ENCODE measurements at regions not wholly inside any gene's neighbourhood (a gene's known extent, or its start where the extent isn't known, plus 50 kb on each side); places are given as distances from the start of the nearest gene placed in this dataset.

- no peaks in the 10 kb centered on the region for H3K9me3 ChIP-seq
- H3K4me1 ChIP-seq: no peaks in the 10 kb centered on the region
- H3K27me3 ChIP-seq: no peaks in the 10 kb centered on the region
- no peak for DNase-seq
- TF ChIP-seq CTCF (IDR thresholded peaks at IDR 0.05) (no peak), POLR2A (IDR thresholded peaks at IDR 0.05) (no peak)
- H3K4me3 ChIP-seq: no peak overlapping the region
- H3K27ac ChIP-seq: peak overlapping the region in 3 of 4 donors; percentile 11 to 47 (median 34)
- H3K36me3 ChIP-seq: no peaks in the 10 kb centered on the region
Measured at GRCh38 chr5:120388016-120388781, 75.9 kb upstream of the PRR16 start.

GRCh38 chr5:120394259-120394658 lies 69.8 kb upstream of the PRR16 start:
- H3K9me3 ChIP-seq: no peaks in the 10 kb centered on the region
- TF ChIP-seq POLR2A (IDR thresholded peaks at IDR 0.05) (no peak), CTCF (IDR thresholded peaks at IDR 0.05) (no peak)
- H3K27ac ChIP-seq: no peak overlapping the region
- no peak overlapping the region for H3K4me3 ChIP-seq
- no peak for DNase-seq
- H3K4me1 ChIP-seq: no peaks in the 10 kb centered on the region
- H3K36me3 ChIP-seq: no peaks in the 10 kb centered on the region
- H3K27me3 ChIP-seq: no peaks in the 10 kb centered on the region

GRCh38 chr5:120396186-120396585 lies 67.9 kb upstream of the PRR16 start:
- Histone ChIP-seq H3K4me3 (no peak overlapping the region), H3K4me1 (no peaks in the 10 kb centered on the region), H3K36me3 (no peaks in the 10 kb centered on the region), H3K9me3 (no peaks in the 10 kb centered on the region), H3K27me3 (no peaks in the 10 kb centered on the region), H3K27ac (no peak overlapping the region)
- DNase-seq: no peak
- TF ChIP-seq CTCF (IDR thresholded peaks at IDR 0.05) (no peak), POLR2A (IDR thresholded peaks at IDR 0.05) (no peak)

GRCh38 chr5:120400356-120400755 lies 63.7 kb upstream of the PRR16 start:
- TF ChIP-seq CTCF (IDR thresholded peaks at IDR 0.05) (no peak), POLR2A (IDR thresholded peaks at IDR 0.05) (no peak)
- H3K27me3 ChIP-seq: no peaks in the 10 kb centered on the region
- no peak for DNase-seq
- H3K9me3 ChIP-seq: no peaks in the 10 kb centered on the region
- H3K4me3 ChIP-seq: no peak overlapping the region
- peaks cover 0 to 2% (median 0%) of the 10 kb centered on the region in 3 donors for H3K36me3 ChIP-seq
- H3K4me1 ChIP-seq: no peaks in the 10 kb centered on the region
- H3K27ac ChIP-seq: no peak overlapping the region

- TF ChIP-seq POLR2A (IDR thresholded peaks at IDR 0.05) (no peak), CTCF (IDR thresholded peaks at IDR 0.05) (no peak)
- H3K27me3 ChIP-seq: no peaks in the 10 kb centered on the region
- no peak overlapping the region for H3K27ac ChIP-seq
- H3K4me1 ChIP-seq: no peaks in the 10 kb centered on the region
- no peak overlapping the region for H3K4me3 ChIP-seq
- DNase-seq: no peak
- H3K9me3 ChIP-seq: no peaks in the 10 kb centered on the region
- H3K36me3 ChIP-seq: peaks cover 0 to 2% (median 0%) of the 10 kb centered on the region in 3 donors
Measured at GRCh38 chr5:120402606-120403005, 61.5 kb upstream of the PRR16 start.
